Karpas-422 (cell line): ENCODE measurements at regions not wholly inside any gene's neighbourhood (a gene's known extent, or its start where the extent isn't known, plus 50 kb on each side); places are given as distances from the start of the nearest gene placed in this dataset.

ENCODE experiments used
- DNase-seq: peaks from one replicate; pipeline ENCODE4 v3.0.0-alpha.2; 2015
- H2AFZ ChIP-seq: fragments of 200-600 bp; sonication (generic); 2 replicates; pipeline ENCODE4 v1.6.1; 2014; ENCODE audit warnings: antibody characterized with exemption, low read length, mixed read lengths
- H3K27ac ChIP-seq: fragments of 200-600 bp; sonication (generic); 2 replicates; pipeline ENCODE4 v1.5.1; 2014; ENCODE audit warnings: mild to moderate bottlenecking, low read length, moderate library complexity
- H3K27me3 ChIP-seq: fragments of 200-600 bp; sonication (generic); 2 replicates; pipeline ENCODE4 v1.6.1; 2014; ENCODE audit warnings: low read length, mixed read lengths
- H3K36me3 ChIP-seq: fragments of 200-600 bp; sonication (generic); 2 replicates; pipeline ENCODE4 v1.6.1; 2014; ENCODE audit warnings: low read length, mixed read lengths; ENCODE audit not compliant: insufficient read depth
- H3K4me1 ChIP-seq: fragments of 200-600 bp; sonication (generic); 2 replicates; pipeline ENCODE4 v1.6.1; 2014; ENCODE audit warnings: mild to moderate bottlenecking, low read length, mixed read lengths
- H3K4me2 ChIP-seq: fragments of 200-600 bp; sonication (generic); 2 replicates; pipeline ENCODE4 v1.6.1; 2014; ENCODE audit warnings: low read length, low read depth, mild to moderate bottlenecking; ENCODE audit not compliant: poor library complexity, severe bottlenecking
- H3K4me3 ChIP-seq: fragments of 200-600 bp; sonication (generic); 2 replicates; pipeline ENCODE4 v1.5.1; 2014; ENCODE audit warnings: mild to moderate bottlenecking, antibody characterized with exemption, low read length, mixed read lengths
- H3K79me2 ChIP-seq: fragments of 200-600 bp; sonication (generic); 2 replicates; pipeline ENCODE4 v1.6.1; 2014; ENCODE audit warnings: mild to moderate bottlenecking, low read length, mixed read lengths
- H3K9ac ChIP-seq: fragments of 200-600 bp; sonication (generic); 2 replicates; pipeline ENCODE4 v1.6.0; 2014; ENCODE audit warnings: low read length
- H3K9me2 ChIP-seq: fragments of 200-600 bp; sonication (generic), shearing (Covaris generic); replicated peaks from 2 replicates; pipeline ENCODE4 v1.6.0; 2014; ENCODE audit warnings: mild to moderate bottlenecking, low read length, moderate library complexity; ENCODE audit not compliant: insufficient read depth
- H3K9me3 ChIP-seq: fragments of 300-700, 200-600 bp; sonication (generic); 2 replicates; pipeline ENCODE4 v1.6.1; 2014; ENCODE audit warnings: low read length, mixed read lengths
- H4K20me1 ChIP-seq: fragments of 200-600 bp; sonication (generic); 2 replicates; pipeline ENCODE4 v1.6.1; 2014; ENCODE audit warnings: mild to moderate bottlenecking, antibody characterized with exemption, low read length, low read depth; ENCODE audit not compliant: insufficient read depth

GRCh38 chr15:47944637-47945288 lies 176.0 kb upstream of the SLC24A5 start:
- Histone ChIP-seq H3K4me1 (no peaks in the 10 kb centered on the region), H3K27ac (no peak overlapping the region)

GRCh38 chr15:47945872-47946650 lies 174.7 kb upstream of the SLC24A5 start:
- H3K27ac ChIP-seq: no peak overlapping the region
- no peaks in the 10 kb centered on the region for H3K36me3 ChIP-seq
- H3K27me3 ChIP-seq: no peaks in the 10 kb centered on the region
- no peak overlapping the region for H3K9ac ChIP-seq
- no peak overlapping the region for H3K4me3 ChIP-seq
- DNase-seq: no peak
- no peaks in the 10 kb centered on the region for H3K79me2 ChIP-seq
- H4K20me1 ChIP-seq: no peaks in the 10 kb centered on the region
- H3K4me1 ChIP-seq: no peaks in the 10 kb centered on the region
- no peaks in the 10 kb centered on the region for H3K9me2 ChIP-seq
- no peak overlapping the region for H2AFZ ChIP-seq
- no peaks in the 10 kb centered on the region for H3K9me3 ChIP-seq
- H3K4me2 ChIP-seq: no peak overlapping the region

More at GRCh38 chr15:47944637-47945288, 176.0 kb upstream of the SLC24A5 start:
- Histone ChIP-seq H3K9ac (no peak overlapping the region), H2AFZ (no peak overlapping the region), H3K27me3 (no peaks in the 10 kb centered on the region), H3K79me2 (no peaks in the 10 kb centered on the region), H3K4me3 (no peak overlapping the region), H3K4me2 (no peak overlapping the region), H3K9me2 (no peaks in the 10 kb centered on the region), H4K20me1 (no peaks in the 10 kb centered on the region), H3K9me3 (no peaks in the 10 kb centered on the region), H3K36me3 (no peaks in the 10 kb centered on the region)
- no peak for DNase-seq

- Histone ChIP-seq H3K79me2 (no peaks in the 10 kb centered on the region), H3K9me3 (no peaks in the 10 kb centered on the region), H4K20me1 (no peaks in the 10 kb centered on the region), H3K4me1 (no peaks in the 10 kb centered on the region), H3K4me2 (no peak overlapping the region), H2AFZ (no peak overlapping the region), H3K27ac (no peak overlapping the region), H3K9me2 (no peaks in the 10 kb centered on the region), H3K27me3 (no peaks in the 10 kb centered on the region), H3K36me3 (no peaks in the 10 kb centered on the region), H3K4me3 (no peak overlapping the region), H3K9ac (no peak overlapping the region)
- no peak for DNase-seq
These were observed 171.0 kb upstream of the SLC24A5 start for GRCh38 chr15:47949815-47950214.

GRCh38 chr15:47950447-47950846 lies 170.3 kb upstream of the SLC24A5 start:
- DNase-seq: no peak
- Histone ChIP-seq H3K79me2 (no peaks in the 10 kb centered on the region), H4K20me1 (no peaks in the 10 kb centered on the region), H3K9ac (no peak overlapping the region), H3K27me3 (no peaks in the 10 kb centered on the region), H3K4me1 (no peaks in the 10 kb centered on the region), H3K4me2 (no peak overlapping the region), H3K4me3 (no peak overlapping the region), H3K9me2 (no peaks in the 10 kb centered on the region), H3K9me3 (no peaks in the 10 kb centered on the region), H3K27ac (no peak overlapping the region), H2AFZ (no peak overlapping the region), H3K36me3 (no peaks in the 10 kb centered on the region)

GRCh38 chr15:47951781-47952180 lies 169.0 kb upstream of the SLC24A5 start:
- Histone ChIP-seq H3K79me2 (no peaks in the 10 kb centered on the region), H3K9ac (no peak overlapping the region), H4K20me1 (no peaks in the 10 kb centered on the region), H3K9me3 (no peaks in the 10 kb centered on the region), H3K36me3 (no peaks in the 10 kb centered on the region), H3K4me2 (no peak overlapping the region), H3K9me2 (no peaks in the 10 kb centered on the region), H3K27ac (no peak overlapping the region), H3K4me3 (no peak overlapping the region), H3K27me3 (no peaks in the 10 kb centered on the region), H2AFZ (no peak overlapping the region), H3K4me1 (no peaks in the 10 kb centered on the region)
- DNase-seq: no peak

GRCh38 chr15:47954196-47954595 lies 166.6 kb upstream of the SLC24A5 start:
- Histone ChIP-seq H3K4me1 (no peaks in the 10 kb centered on the region), H3K36me3 (no peaks in the 10 kb centered on the region), H3K9ac (no peak overlapping the region), H2AFZ (no peak overlapping the region), H3K79me2 (no peaks in the 10 kb centered on the region), H3K9me3 (no peaks in the 10 kb centered on the region), H3K9me2 (no peaks in the 10 kb centered on the region), H4K20me1 (no peaks in the 10 kb centered on the region), H3K27ac (no peak overlapping the region), H3K27me3 (no peaks in the 10 kb centered on the region), H3K4me3 (no peak overlapping the region), H3K4me2 (no peak overlapping the region)
- DNase-seq: no peak

- no peak overlapping the region for H3K27ac ChIP-seq
- no peak overlapping the region for H3K4me2 ChIP-seq
- H3K9ac ChIP-seq: no peak overlapping the region
- no peak overlapping the region for H3K4me3 ChIP-seq
- no peaks in the 10 kb centered on the region for H3K9me2 ChIP-seq
- H3K27me3 ChIP-seq: no peaks in the 10 kb centered on the region
- no peaks in the 10 kb centered on the region for H3K36me3 ChIP-seq
- H4K20me1 ChIP-seq: no peaks in the 10 kb centered on the region
- no peaks in the 10 kb centered on the region for H3K79me2 ChIP-seq
- H2AFZ ChIP-seq: no peak overlapping the region
- H3K9me3 ChIP-seq: no peaks in the 10 kb centered on the region
- no peaks in the 10 kb centered on the region for H3K4me1 ChIP-seq
- DNase-seq: no peak
These were observed 165.8 kb upstream of the SLC24A5 start for GRCh38 chr15:47955021-47955420.

GRCh38 chr15:47959617-47960413 lies 161.0 kb upstream of the SLC24A5 start:
- no peak overlapping the region for H3K4me3 ChIP-seq
- no peaks in the 10 kb centered on the region for H3K79me2 ChIP-seq
- no peaks in the 10 kb centered on the region for H3K9me2 ChIP-seq
- no peak overlapping the region for H3K4me2 ChIP-seq
- H3K9me3 ChIP-seq: no peaks in the 10 kb centered on the region
- no peak for DNase-seq
- no peaks in the 10 kb centered on the region for H3K27me3 ChIP-seq
- no peaks in the 10 kb centered on the region for H3K36me3 ChIP-seq
- H3K27ac ChIP-seq: no peak overlapping the region
- H4K20me1 ChIP-seq: no peaks in the 10 kb centered on the region
- no peak overlapping the region for H2AFZ ChIP-seq
- peaks cover 2% of the 10 kb centered on the region; the same call in 1 of the 2 replicates for H3K4me1 ChIP-seq
- H3K9ac ChIP-seq: no peak overlapping the region
